Non-pigmented ciliary epithelial cell (primary cell): ENCODE measurements at regions not wholly inside any gene's neighbourhood (a gene's known extent, or its start where the extent isn't known, plus 50 kb on each side); places are given as distances from the start of the nearest gene placed in this dataset.
"Not testable (repeated sequence)": the region's sequence is repeated elsewhere in the genome, so short reads cannot be mapped to it uniquely, and the experiment has no call there.

ENCODE experiments used
- DNase-seq: peaks from one replicate; pipeline ENCODE4 v3.0.0-alpha.2; 2010; ENCODE audit warnings: low read depth

GRCh38 chr12:62010973-62011372 is 249.2 kb upstream of the USP15 start:
- DNase-seq: not testable (repeated sequence)

- no peak for DNase-seq
Measured at GRCh38 chr12:62014330-62014729, 245.9 kb upstream of the USP15 start.

- no peak for DNase-seq
Measured at GRCh38 chr12:62016021-62016420, 244.2 kb upstream of the USP15 start.

- DNase-seq: no peak
Measured at GRCh38 chr12:62021808-62022207, 238.4 kb upstream of the USP15 start.

GRCh38 chr12:62028536-62028935 is 231.7 kb upstream of the USP15 start:
- no peak for DNase-seq

GRCh38 chr12:62032870-62033269 is 227.3 kb upstream of the USP15 start:
- DNase-seq: no peak

GRCh38 chr12:62044450-62045135 is 215.6 kb upstream of the USP15 start:
- DNase-seq: no peak

GRCh38 chr12:62045211-62045610 is 215.0 kb upstream of the USP15 start:
- DNase-seq: no peak

GRCh38 chr12:62050785-62051184 is 209.4 kb upstream of the USP15 start:
- DNase-seq: no peak

- DNase-seq: no peak
Measured at GRCh38 chr12:62069976-62070375, 190.2 kb upstream of the USP15 start.

GRCh38 chr12:62073236-62073635 is 187.0 kb upstream of the USP15 start:
- not testable (repeated sequence) for DNase-seq

- no peak for DNase-seq
Measured at GRCh38 chr12:62075870-62076269, 184.3 kb upstream of the USP15 start.

GRCh38 chr12:62078020-62078419 is 182.2 kb upstream of the USP15 start:
- DNase-seq: no peak

GRCh38 chr12:62082448-62082847 is 177.8 kb upstream of the USP15 start:
- no peak for DNase-seq

GRCh38 chr12:62098132-62098531 is 162.1 kb upstream of the USP15 start:
- DNase-seq: no peak

- DNase-seq: no peak
Measured at GRCh38 chr12:62103748-62104147, 156.5 kb upstream of the USP15 start.

GRCh38 chr12:62106547-62107185 is 153.5 kb upstream of the USP15 start:
- DNase-seq: no peak

GRCh38 chr12:62113366-62114011 is 146.7 kb upstream of the USP15 start:
- no peak for DNase-seq

GRCh38 chr12:62116986-62117385 is 143.2 kb upstream of the USP15 start:
- DNase-seq: no peak

GRCh38 chr12:62123721-62124203 is 136.4 kb upstream of the USP15 start:
- peak; percentile 34 for DNase-seq

- DNase-seq: no peak
Measured at GRCh38 chr12:62127516-62127915, 132.7 kb upstream of the USP15 start.

GRCh38 chr12:62128175-62128975 is 131.8 kb upstream of the USP15 start:
- DNase-seq: no peak
